SKM-1 treated with dmso at 0.1 percent for 144 hours (cell line): ENCODE measurements at regions not wholly inside any gene's neighbourhood (a gene's known extent, or its start where the extent isn't known, plus 50 kb on each side); places are given as distances from the start of the nearest gene placed in this dataset.
"Not testable (repeated sequence)": the region's sequence is repeated elsewhere in the genome, so short reads cannot be mapped to it uniquely, and the experiment has no call there.

ENCODE experiments used
- DNase-seq: peaks from one replicate; lab custom pipeline; 2025; ENCODE audit not compliant: unreplicated experiment; lab: John Stamatoyannopoulos, UW

DNA sequence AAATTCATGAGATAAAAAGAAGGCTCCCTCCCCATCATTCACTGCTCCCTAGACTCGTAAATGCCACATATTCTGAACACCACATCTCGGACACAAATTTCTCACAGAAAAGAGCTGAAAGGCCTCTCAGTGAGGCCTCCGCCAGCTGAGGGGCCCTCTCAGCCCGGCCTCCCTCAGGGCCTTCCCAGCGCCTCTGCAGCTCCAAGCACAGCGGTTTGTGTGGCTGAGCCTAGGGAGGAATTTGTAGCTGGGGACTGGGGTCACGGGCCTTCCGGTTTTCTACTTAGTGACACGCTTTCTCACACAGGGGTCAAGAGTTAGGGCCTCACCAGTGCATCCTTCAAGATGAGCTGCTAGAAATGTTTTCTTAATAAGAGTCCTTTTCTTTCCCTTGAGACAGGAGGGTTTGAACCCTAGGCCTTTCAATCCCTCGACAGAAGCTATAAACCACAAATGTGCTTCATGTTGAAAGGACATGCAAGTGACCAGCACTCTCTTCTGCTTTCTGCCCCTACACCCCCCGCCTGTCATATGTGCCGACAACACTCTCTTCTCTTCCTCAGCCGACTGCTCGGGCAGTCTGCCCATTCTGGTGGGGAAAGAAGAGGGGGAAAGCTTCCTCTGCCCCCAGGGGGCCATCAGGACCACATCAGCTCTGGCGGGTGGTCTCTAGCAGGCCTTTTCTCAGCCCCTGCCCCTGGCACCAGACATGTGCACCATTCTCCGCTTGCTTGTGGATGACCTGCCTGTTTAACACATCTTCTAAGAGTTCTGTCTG, 104.9 kb downstream of the CHIC2 start:
- no peak for DNase-seq

GRCh38 chr4:53956454-53956853, 108.0 kb downstream of the CHIC2 start:
- DNase-seq: no peak

DNA sequence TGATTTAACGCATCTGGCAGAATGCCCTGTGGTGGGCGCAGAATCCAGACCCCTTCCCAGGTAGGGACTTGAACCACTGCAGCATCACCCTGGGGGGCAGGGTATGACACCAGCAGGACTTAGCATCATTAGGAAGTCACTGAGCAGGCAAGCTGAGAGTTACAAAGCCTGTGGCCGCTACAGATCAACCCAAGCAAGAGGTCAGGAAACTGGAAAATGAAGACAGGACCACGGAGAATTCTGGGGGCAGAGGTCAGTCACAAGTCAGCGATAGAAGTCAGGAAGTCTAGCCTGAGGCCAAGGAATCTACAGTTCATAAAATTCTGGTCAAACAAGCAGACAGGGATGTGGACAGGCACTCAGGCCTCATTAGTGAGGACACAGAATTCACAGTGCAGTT, 108.4 kb downstream of the CHIC2 start:
- DNase-seq: no peak

DNA sequence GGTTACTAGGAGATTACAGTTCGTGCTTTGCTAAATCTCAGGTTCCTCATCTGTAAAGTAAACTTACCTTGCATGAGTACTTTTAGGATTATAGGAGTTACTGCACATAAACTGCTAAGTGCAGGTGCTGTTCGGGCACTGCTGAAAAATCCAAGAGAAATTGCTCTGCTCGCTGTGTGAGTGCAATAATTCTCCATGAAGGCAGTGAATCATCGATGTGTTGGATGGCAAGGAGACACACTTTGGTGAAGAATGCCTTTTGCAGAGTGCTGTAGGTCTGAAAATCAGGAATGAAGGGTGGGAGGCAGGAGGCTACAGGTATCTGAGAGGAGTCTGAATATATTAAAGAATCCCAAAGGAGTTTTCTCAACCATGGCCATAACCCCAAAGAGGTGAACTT, 113.0 kb downstream of the CHIC2 start:
- no peak for DNase-seq

GRCh38 chr4:53943345-53944085, 120.9 kb downstream of the CHIC2 start:
- DNase-seq: no peak

- no peak for DNase-seq
Measured at GRCh38 chr4:53942712-53943111, 121.7 kb downstream of the CHIC2 start.

DNA sequence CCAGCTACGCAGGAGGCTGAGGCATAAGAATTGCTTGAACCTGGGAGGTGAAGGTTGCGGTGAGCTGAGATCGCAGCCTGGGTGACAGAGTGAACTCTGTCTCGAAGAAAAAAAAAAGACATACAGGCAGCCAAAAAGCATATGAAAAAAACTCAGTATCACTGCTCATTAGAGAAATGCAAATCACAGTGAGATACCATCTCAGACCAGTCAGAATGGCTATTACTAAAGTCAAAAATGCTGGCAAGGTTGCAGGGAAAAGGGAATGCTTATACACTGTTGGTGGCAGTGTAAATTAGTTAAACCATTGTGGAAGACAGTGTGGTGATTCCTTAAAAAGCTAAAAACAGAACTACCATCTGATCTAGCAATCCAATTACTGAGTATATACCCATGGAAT, 123.1 kb downstream of the CHIC2 start:
- no peak for DNase-seq

GRCh38 chr4:53939892-53940291, 124.5 kb downstream of the CHIC2 start:
- not testable (repeated sequence) for DNase-seq

- DNase-seq: no peak
Measured at GRCh38 chr4:53937918-53938317, 126.5 kb downstream of the CHIC2 start.

- DNase-seq: no peak
Measured at GRCh38 chr4:53937327-53937726, 127.1 kb downstream of the CHIC2 start.

DNA sequence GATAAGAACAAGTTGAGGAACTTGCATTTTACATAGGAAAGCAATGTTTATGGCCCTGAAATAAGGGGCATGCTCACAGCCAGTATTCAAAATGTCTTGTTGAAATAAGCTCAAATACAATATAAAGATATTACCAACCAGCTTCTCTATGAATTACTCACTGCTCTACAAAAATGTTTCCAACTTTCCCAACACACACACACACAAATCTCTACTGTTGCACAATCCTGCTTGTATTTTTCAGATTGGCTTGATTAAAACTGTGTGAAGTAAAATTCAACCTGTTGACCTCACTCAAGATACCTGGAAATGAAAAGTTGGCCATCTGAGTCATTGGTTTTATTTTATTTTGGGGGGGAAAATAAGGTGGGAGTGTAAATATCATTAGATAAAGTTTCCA, 128.6 kb downstream of the CHIC2 start:
- no peak for DNase-seq

DNA sequence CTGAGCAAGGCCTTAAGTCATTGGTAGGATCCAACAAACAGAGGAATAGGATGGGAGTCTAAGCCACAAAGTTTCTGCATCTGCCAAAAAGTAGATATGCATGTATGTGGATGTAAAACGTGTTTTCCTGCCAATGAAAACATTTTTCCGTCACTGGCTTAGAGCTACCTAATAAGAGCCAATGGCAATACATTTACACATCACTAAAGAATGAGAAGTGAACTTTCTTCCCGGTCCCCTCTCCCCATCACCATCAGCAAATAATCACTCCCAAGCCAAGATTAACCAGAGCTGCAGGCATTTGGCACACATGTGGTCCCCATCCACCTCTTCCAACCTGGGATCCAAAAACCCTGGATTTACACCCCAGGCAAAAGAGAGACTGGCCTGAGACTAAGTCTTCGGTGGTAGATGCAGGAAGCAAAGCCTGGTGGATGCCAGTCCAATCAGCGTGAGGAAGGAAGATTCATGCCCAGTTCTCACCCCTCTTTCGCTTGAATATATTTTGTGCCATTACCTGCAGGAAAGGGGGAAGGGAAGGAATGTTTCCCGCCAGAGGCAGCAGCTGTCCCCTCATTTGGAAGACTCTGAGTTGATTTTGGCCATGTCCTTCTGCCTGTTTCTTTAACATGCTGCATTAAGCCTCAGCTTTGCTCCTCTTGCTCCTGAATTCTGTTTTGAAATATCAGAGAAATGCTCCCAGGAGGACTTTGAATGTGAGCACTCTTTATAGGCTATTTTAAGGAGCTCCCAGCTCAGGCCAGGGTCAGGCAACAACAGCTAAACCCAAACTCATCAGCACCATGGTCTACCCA, 131.4 kb downstream of the CHIC2 start:
- no peak for DNase-seq

DNA sequence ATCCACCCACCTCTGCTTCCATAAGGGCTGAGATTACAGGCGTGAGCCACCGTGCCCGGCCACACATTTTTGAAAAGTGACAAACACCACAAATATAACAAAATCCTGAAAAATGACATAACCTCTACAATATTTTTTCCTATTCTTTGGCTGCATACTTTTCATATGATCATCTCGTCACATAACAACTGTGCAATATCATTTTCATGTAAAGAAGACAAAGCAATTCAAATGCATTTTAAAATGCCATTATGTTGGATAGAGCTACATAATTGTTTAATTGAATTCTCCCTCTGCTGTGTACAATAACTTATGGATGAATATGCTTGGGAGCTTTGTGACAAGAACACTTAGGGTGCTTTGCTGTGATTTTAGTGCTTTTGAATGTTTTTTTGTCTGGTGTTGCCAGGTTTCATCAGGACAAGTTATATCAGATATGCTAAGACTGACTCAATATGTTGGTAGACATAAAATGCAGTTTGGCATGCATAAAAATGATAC, 132.9 kb downstream of the CHIC2 start:
- DNase-seq: no peak

GRCh38 chr4:53929955-53930798, 134.2 kb downstream of the CHIC2 start:
- DNase-seq: peak; percentile 55

- no peak for DNase-seq
Measured at GRCh38 chr4:53929311-53929710, 135.1 kb downstream of the CHIC2 start.

- DNase-seq: no peak
Measured at GRCh38 chr4:53928825-53929224, 135.6 kb downstream of the CHIC2 start.

- DNase-seq: no peak
Measured at GRCh38 chr4:53925050-53925605, 139.3 kb downstream of the CHIC2 start.

GRCh38 chr4:53924333-53925049, 139.9 kb downstream of the CHIC2 start:
- DNase-seq: no peak

- DNase-seq: no peak
Measured at GRCh38 chr4:53923921-53924320, 140.5 kb downstream of the CHIC2 start.

DNA sequence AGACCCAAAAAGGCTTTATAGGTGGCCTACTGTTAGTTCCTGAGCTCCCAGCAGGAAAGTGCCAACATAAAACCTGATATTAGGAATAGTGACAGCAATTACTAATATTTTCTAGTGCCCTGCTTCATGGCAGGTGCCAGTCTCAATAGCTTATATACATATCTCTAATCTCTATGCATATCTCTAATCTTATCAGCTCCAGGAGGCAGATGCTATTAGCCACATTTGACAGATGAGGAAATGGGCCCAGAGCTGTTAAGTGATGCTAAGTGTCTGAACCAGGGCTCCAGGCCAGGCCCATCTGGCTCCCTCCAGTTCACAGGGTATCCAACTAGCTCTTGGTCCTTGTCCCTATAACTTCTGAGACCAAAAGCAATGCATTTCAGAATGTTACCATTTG, 142.5 kb downstream of the CHIC2 start:
- no peak for DNase-seq
